Ascending aorta (tissue), 2 donors: ENCODE measurements at regions not wholly inside any gene's neighbourhood (a gene's known extent, or its start where the extent isn't known, plus 50 kb on each side); places are given as distances from the start of the nearest gene placed in this dataset.

ENCODE experiments used
- DNase-seq, 2 donors: peaks; one replicate each; pipeline ENCODE4 v3.0.0-alpha.2; 2019; ENCODE audit warnings: low spot score in 2 of 2
- H3K27ac ChIP-seq, 2 donors: fragments of 200-600 bp; sonication (generic); one replicate each; pipeline ENCODE4 v1.5.1; 2016 to 2017; ENCODE audit warnings: mild to moderate bottlenecking in 1 of 2
- H3K27me3 ChIP-seq: fragments of 200-600 bp; sonication (generic); one replicate; pipeline ENCODE4 v1.5.1; 2017
- H3K36me3 ChIP-seq, 2 donors: fragments of 200-600 bp; sonication (generic); one replicate each; pipeline ENCODE4 v1.5.1; 2016
- H3K4me1 ChIP-seq, 2 donors: fragments of 200-600 bp; sonication (generic); one replicate each; pipeline ENCODE4 v1.5.1; 2016 to 2017; ENCODE audit warnings: mild to moderate bottlenecking in 1 of 2
- H3K4me3 ChIP-seq, 2 donors: fragments of 200-600 bp; sonication (generic); one replicate each; pipeline ENCODE4 v1.5.1; 2016 to 2017; ENCODE audit warnings: mild to moderate bottlenecking in 1 of 2
- H3K9me3 ChIP-seq, 2 donors: fragments of 200-600 bp; sonication (generic); one replicate each; pipeline ENCODE4 v1.5.1; 2016
- CTCF ChIP-seq, 3 experiments: fragments of 200-600 bp in 2 of 3; fragments of 450-650 bp in 1 of 3; sonication (generic) in 2 of 3; IDR thresholded peaks; one replicate each; pipeline ENCODE4 v1.5.1; 2016 to 2019; ENCODE audit warnings: antibody characterized with exemption in 3 of 3, mild to moderate bottlenecking in 1 of 3, moderate library complexity in 1 of 3
- intact Hi-C: fragments of 100-400 bp; cut with DNase I; formaldehyde crosslinking; loops from one replicate; pipeline ENCODE4 v1.15.1; 2023

- no peak for DNase-seq
- Histone ChIP-seq H3K36me3 (no peaks in the 10 kb centered on the region), H3K27ac (no peak overlapping the region), H3K9me3 (no peaks in the 10 kb centered on the region), H3K27me3 (no peaks in the 10 kb centered on the region), H3K4me1 (no peaks in the 10 kb centered on the region), H3K4me3 (no peak overlapping the region)
- intact Hi-C loops = no loop called here
- TF ChIP-seq CTCF (IDR thresholded peaks at IDR 0.05) = no peak
Measured at GRCh38 chr6:47371870-47372255, 62.2 kb upstream of the TNFRSF21 start.

DNA sequence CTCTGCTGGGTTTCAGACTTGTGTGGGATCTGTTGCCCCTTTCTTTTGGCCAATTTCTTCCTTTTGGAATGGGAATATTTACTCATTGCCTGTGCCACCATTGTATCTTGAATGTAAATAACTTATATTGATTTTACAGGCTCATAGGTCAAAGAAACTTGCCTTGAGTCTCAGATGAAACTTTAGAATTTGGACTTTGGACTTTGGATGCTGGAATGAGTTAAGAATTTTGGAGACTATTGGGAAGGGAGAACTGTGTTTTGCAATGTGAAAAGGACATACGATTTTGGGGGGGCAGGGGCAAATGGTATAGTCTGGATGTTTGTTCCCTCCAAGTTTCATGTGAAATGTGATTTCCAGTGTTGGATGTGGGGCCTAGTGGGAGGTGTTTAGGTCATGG, 62.6 kb upstream of the TNFRSF21 start:
- H3K4me3 ChIP-seq = no peak overlapping the region
- H3K4me1 ChIP-seq = no peaks in the 10 kb centered on the region
- H3K27me3 ChIP-seq = no peaks in the 10 kb centered on the region
- TF ChIP-seq CTCF (IDR thresholded peaks at IDR 0.05) = no peak
- H3K27ac ChIP-seq = no peak overlapping the region
- DNase-seq = no peak
- intact Hi-C loops = no loop called here
- no peaks in the 10 kb centered on the region for H3K9me3 ChIP-seq
- no peaks in the 10 kb centered on the region for H3K36me3 ChIP-seq

- no peak for TF ChIP-seq CTCF (IDR thresholded peaks at IDR 0.05)
- intact Hi-C loops = no loop called here
Measured at GRCh38 chr6:47375426-47375825, 65.7 kb upstream of the TNFRSF21 start.

GRCh38 chr6:47376930-47377329, 67.2 kb upstream of the TNFRSF21 start:
- no peak for DNase-seq
- H3K27me3 ChIP-seq = no peaks in the 10 kb centered on the region
- no peak overlapping the region for H3K4me3 ChIP-seq
- no peak for TF ChIP-seq CTCF (IDR thresholded peaks at IDR 0.05)
- no peaks in the 10 kb centered on the region for H3K9me3 ChIP-seq
- intact Hi-C loops = no loop called here
- no peaks in the 10 kb centered on the region for H3K4me1 ChIP-seq
- H3K36me3 ChIP-seq = no peaks in the 10 kb centered on the region
- H3K27ac ChIP-seq = no peak overlapping the region

More at GRCh38 chr6:47375426-47375825, 65.7 kb upstream of the TNFRSF21 start:
- Histone ChIP-seq H3K36me3 (no peaks in the 10 kb centered on the region), H3K27me3 (no peaks in the 10 kb centered on the region), H3K4me1 (no peaks in the 10 kb centered on the region), H3K27ac (no peak overlapping the region), H3K9me3 (no peaks in the 10 kb centered on the region), H3K4me3 (no peak overlapping the region)
- no peak for DNase-seq

GRCh38 chr6:47377971-47378370, 68.3 kb upstream of the TNFRSF21 start:
- no peaks in the 10 kb centered on the region for H3K9me3 ChIP-seq
- H3K27me3 ChIP-seq = no peaks in the 10 kb centered on the region
- H3K4me3 ChIP-seq = no peak overlapping the region
- no peaks in the 10 kb centered on the region for H3K36me3 ChIP-seq
- no peaks in the 10 kb centered on the region for H3K4me1 ChIP-seq
- H3K27ac ChIP-seq = no peak overlapping the region
- intact Hi-C loops = no loop called here
- no peak for TF ChIP-seq CTCF (IDR thresholded peaks at IDR 0.05)
- DNase-seq = no peak

DNA sequence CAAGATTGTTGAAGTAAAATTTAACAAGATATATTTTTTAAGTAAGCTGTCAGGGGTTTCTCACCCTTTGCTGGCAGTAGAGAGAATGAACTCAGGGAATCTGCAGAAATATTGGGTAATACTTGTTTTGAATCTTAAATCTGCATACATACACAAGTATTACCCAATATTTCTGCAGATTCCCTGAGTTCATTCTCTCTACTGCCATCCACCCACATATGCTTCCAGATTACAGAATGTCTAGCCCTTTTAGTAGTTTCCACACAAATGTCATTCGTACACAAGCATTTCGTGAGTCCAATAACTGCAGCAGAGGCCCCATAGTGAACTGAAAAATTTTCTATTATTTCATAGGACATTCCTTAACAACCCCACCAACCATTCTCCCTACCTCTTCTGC, 69.6 kb upstream of the TNFRSF21 start:
- no peak for TF ChIP-seq CTCF (IDR thresholded peaks at IDR 0.05)
- Histone ChIP-seq H3K27ac (no peak overlapping the region), H3K4me3 (no peak overlapping the region), H3K9me3 (no peaks in the 10 kb centered on the region), H3K36me3 (no peaks in the 10 kb centered on the region), H3K4me1 (no peaks in the 10 kb centered on the region), H3K27me3 (no peaks in the 10 kb centered on the region)
- intact Hi-C loops = no loop called here
- no peak for DNase-seq
